NT2/D1 (cell line): ENCODE measurements at regions not wholly inside any gene's neighbourhood (a gene's known extent, or its start where the extent isn't known, plus 50 kb on each side); places are given as distances from the start of the nearest gene placed in this dataset.

ENCODE experiments used
- SUZ12 ChIP-seq: IDR thresholded peaks from 2 replicates; pipeline ENCODE4 v1.6.1; 2011; ENCODE audit not compliant: insufficient read length, insufficient read depth; ENCODE audit errors: extremely low read depth
- ZNF274 ChIP-seq: IDR thresholded peaks from 2 replicates; pipeline ENCODE4 v1.6.1; 2011; ENCODE audit warnings: mild to moderate bottlenecking, low read depth, low read length

DNA sequence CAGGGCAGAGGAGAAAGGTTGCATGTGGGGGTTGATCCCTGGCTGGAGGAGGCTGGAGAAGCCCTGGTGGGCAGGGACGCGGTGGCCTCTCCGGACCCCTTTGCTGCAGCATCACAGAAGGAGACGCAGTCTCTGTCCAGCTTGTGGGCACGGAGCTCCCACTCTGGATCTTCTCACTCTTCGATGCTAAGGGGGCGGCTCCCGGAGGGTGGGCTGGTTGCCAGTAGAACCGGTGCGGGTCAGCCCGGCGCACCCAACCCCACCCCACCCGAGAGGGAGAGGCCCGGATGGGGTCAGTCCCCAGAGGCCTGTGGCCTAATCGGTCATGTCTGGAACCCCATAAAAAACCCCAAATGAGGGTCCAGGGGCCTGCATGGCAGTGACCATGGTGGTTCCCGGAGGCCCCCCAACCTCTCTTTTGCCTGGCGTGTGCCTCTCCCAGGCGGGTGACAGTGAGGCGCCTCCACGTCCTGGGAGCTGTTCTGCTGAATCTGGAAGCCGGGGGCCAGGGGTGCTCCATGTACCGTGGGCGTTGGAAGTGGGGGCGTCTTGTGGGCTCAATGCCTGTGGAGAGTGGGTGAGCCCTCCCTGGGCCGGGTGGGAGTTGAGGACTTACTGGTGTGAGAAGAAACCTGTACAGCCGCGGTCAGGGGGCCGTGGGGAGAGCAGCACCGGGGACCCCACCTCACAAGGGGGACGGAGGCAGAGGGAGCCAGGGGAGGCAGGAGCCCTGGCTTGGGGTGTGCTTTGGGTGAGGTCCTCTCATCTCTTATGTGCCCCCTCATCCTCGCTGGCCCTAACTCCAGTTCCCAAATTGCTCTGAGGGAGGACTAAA lies 79.6 kb downstream of the RTP5 start:
- TF ChIP-seq SUZ12 (no peak), ZNF274 (no peak)
